ENCODE measurements at regions not wholly inside any gene's neighbourhood (a gene's known extent, or its start where the extent isn't known, plus 50 kb on each side); places are given as distances from the start of the nearest gene placed in this dataset.

GRCh38 chr4:187232196-187232595 lies 508.5 kb upstream of the FAT1 start:
- no peak for DNase-seq (ENCODE audit: low read depth, low spot score)
- TF ChIP-seq CTCF (IDR thresholded peaks at IDR 0.05; ENCODE audit: low read depth, low read length): no peak
- in situ Hi-C loops (cut with HindIII; ENCODE audit: low sequenced_read_pairs): no loop called here
- H3K4me3 ChIP-seq (ENCODE audit: low read depth, low read length): no peak overlapping the region

GRCh38 chr4:187232796-187233195 lies 509.1 kb upstream of the FAT1 start:
- H3K4me3 ChIP-seq (ENCODE audit: low read depth, low read length): no peak overlapping the region
- no peak for DNase-seq (ENCODE audit: low read depth, low spot score)
- in situ Hi-C loops (cut with HindIII; ENCODE audit: low sequenced_read_pairs): no loop called here
- no peak for TF ChIP-seq CTCF (IDR thresholded peaks at IDR 0.05; ENCODE audit: low read depth, low read length)

- no peak for DNase-seq (ENCODE audit: low read depth, low spot score)
- no peak overlapping the region for H3K4me3 ChIP-seq (ENCODE audit: low read depth, low read length)
- in situ Hi-C loops (cut with HindIII; ENCODE audit: low sequenced_read_pairs): no loop called here
- TF ChIP-seq CTCF (IDR thresholded peaks at IDR 0.05; ENCODE audit: low read depth, low read length): no peak
These were observed 512.0 kb upstream of the FAT1 start for GRCh38 chr4:187235456-187236170.

GRCh38 chr4:187236209-187236890 lies 512.7 kb upstream of the FAT1 start:
- no peak for TF ChIP-seq CTCF (IDR thresholded peaks at IDR 0.05; ENCODE audit: low read depth, low read length)
- in situ Hi-C loops (cut with HindIII; ENCODE audit: low sequenced_read_pairs): no loop called here
- no peak overlapping the region for H3K4me3 ChIP-seq (ENCODE audit: low read depth, low read length)
- peak; percentile 71 for DNase-seq (ENCODE audit: low read depth, low spot score)

GRCh38 chr4:187238646-187239045 lies 515.0 kb upstream of the FAT1 start:
- H3K4me3 ChIP-seq (ENCODE audit: low read depth, low read length): no peak overlapping the region
- no peak for DNase-seq (ENCODE audit: low read depth, low spot score)
- no peak for TF ChIP-seq CTCF (IDR thresholded peaks at IDR 0.05; ENCODE audit: low read depth, low read length)
- in situ Hi-C loops (cut with HindIII; ENCODE audit: low sequenced_read_pairs): no loop called here

- in situ Hi-C loops (cut with HindIII; ENCODE audit: low sequenced_read_pairs): no loop called here
- TF ChIP-seq CTCF (IDR thresholded peaks at IDR 0.05; ENCODE audit: low read depth, low read length): no peak
- DNase-seq (ENCODE audit: low read depth, low spot score): peak; percentile 9
- H3K4me3 ChIP-seq (ENCODE audit: low read depth, low read length): no peak overlapping the region
These were observed 528.2 kb upstream of the FAT1 start for GRCh38 chr4:187251896-187252295.

Data from astrocyte of the spinal cord (primary cell).